ENCODE measurements at regions not wholly inside any gene's neighbourhood (a gene's known extent, or its start where the extent isn't known, plus 50 kb on each side); places are given as distances from the start of the nearest gene placed in this dataset.

DNA sequence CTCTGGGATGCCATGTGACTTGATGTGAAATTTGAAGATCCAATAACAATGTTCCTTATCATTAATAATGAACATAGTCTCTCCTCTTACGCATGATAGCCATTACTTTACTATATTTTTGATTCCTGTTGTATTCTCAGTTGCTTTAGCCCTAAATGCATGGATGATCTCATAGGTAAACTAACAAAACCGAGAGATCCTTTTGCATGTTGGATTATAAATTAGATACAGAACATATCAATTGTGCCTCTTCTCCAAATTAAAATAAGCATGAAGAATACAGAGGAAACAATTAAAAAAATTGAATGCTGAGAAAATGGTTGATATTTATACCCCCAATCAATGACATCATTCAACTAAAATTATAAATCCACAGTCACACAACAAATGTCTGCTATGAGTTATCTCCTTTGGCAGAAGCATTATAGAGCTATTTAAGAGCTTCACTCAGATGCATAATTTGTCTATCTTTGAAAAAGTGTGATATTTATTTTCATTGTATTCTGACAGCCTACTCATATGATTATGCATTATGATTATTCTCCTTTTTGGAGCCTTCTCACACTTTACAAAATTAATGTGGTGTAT, 386.4 kb upstream of the STXBP6 start:
- TF ChIP-seq SIN3A (IDR thresholded peaks at IDR 0.05; ENCODE audit: borderline replicate concordance, insufficient read depth, low read length) (no peak), FOXP2 (optimal IDR thresholded peaks at IDR 0.05; ENCODE audit: borderline replicate concordance, extremely low read depth, extremely low read length, insufficient read depth) (no peak), TAF1 (IDR thresholded peaks at IDR 0.05; ENCODE audit: borderline replicate concordance, insufficient read depth, low read length) (no peak), POLR2AphosphoS5 (IDR thresholded peaks at IDR 0.05; ENCODE audit: low read depth, low read length) (no peak)
- TF ChIP-seq, protein P1, sequence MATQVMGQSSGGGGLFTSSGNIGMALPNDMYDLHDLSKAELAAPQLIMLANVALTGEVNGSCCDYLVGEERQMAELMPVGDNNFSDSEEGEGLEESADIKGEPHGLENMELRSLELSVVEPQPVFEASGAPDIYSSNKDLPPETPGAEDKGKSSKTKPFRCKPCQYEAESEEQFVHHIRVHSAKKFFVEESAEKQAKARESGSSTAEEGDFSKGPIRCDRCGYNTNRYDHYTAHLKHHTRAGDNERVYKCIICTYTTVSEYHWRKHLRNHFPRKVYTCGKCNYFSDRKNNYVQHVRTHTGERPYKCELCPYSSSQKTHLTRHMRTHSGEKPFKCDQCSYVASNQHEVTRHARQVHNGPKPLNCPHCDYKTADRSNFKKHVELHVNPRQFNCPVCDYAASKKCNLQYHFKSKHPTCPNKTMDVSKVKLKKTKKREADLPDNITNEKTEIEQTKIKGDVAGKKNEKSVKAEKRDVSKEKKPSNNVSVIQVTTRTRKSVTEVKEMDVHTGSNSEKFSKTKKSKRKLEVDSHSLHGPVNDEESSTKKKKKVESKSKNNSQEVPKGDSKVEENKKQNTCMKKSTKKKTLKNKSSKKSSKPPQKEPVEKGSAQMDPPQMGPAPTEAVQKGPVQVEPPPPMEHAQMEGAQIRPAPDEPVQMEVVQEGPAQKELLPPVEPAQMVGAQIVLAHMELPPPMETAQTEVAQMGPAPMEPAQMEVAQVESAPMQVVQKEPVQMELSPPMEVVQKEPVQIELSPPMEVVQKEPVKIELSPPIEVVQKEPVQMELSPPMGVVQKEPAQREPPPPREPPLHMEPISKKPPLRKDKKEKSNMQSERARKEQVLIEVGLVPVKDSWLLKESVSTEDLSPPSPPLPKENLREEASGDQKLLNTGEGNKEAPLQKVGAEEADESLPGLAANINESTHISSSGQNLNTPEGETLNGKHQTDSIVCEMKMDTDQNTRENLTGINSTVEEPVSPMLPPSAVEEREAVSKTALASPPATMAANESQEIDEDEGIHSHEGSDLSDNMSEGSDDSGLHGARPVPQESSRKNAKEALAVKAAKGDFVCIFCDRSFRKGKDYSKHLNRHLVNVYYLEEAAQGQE (IDR thresholded peaks at IDR 0.05; ENCODE audit: insufficient read depth in 1 of 2, low read depth in 2 of 2, low read length in 2 of 2) = no peak

- no peak for TF ChIP-seq SIN3A (IDR thresholded peaks at IDR 0.05; ENCODE audit: borderline replicate concordance, insufficient read depth, low read length)
- no peak for TF ChIP-seq FOXP2 (optimal IDR thresholded peaks at IDR 0.05; ENCODE audit: borderline replicate concordance, extremely low read depth, extremely low read length, insufficient read depth)
- TF ChIP-seq, protein P1 (IDR thresholded peaks at IDR 0.05; ENCODE audit: insufficient read depth in 1 of 2, low read depth in 2 of 2, low read length in 2 of 2) = no peak
- TF ChIP-seq TAF1 (IDR thresholded peaks at IDR 0.05; ENCODE audit: borderline replicate concordance, insufficient read depth, low read length) = no peak
- TF ChIP-seq POLR2AphosphoS5 (IDR thresholded peaks at IDR 0.05; ENCODE audit: low read depth, low read length) = no peak
Measured at GRCh38 chr14:25431211-25432076, 381.5 kb upstream of the STXBP6 start.

GRCh38 chr14:25430808-25431207, 380.9 kb upstream of the STXBP6 start:
- no peak for TF ChIP-seq POLR2AphosphoS5 (IDR thresholded peaks at IDR 0.05; ENCODE audit: low read depth, low read length)
- TF ChIP-seq, protein P1 (IDR thresholded peaks at IDR 0.05; ENCODE audit: insufficient read depth in 1 of 2, low read depth in 2 of 2, low read length in 2 of 2) = no peak
- TF ChIP-seq TAF1 (IDR thresholded peaks at IDR 0.05; ENCODE audit: borderline replicate concordance, insufficient read depth, low read length) = no peak
- no peak for TF ChIP-seq SIN3A (IDR thresholded peaks at IDR 0.05; ENCODE audit: borderline replicate concordance, insufficient read depth, low read length)
- TF ChIP-seq FOXP2 (optimal IDR thresholded peaks at IDR 0.05; ENCODE audit: borderline replicate concordance, extremely low read depth, extremely low read length, insufficient read depth) = no peak

DNA sequence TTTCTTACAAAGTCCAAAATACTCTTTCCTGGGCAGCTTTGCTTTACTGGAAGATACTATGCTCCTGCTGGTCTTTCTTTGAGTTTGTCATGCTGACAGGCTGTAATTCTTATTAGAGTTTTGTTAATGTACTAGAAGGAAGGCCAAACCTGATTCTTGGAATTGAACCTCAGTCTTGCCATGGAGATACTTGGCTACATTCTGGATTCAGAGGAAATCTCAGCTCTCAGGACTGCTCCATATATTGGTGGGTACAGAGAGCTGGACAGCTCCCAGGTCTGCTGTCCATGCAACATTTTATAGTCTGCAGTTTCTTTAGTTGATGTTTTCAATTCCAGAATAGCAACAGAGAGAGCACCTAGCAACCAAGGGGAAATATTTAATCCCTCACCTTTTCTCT, 363.1 kb upstream of the STXBP6 start:
- no peak for TF ChIP-seq SIN3A (IDR thresholded peaks at IDR 0.05; ENCODE audit: borderline replicate concordance, insufficient read depth, low read length)
- TF ChIP-seq, protein P1 (IDR thresholded peaks at IDR 0.05; ENCODE audit: insufficient read depth in 1 of 2, low read depth in 2 of 2, low read length in 2 of 2) = 0 out of 4 replicates have a peak, but pooled peaks of 1 of the 2 experiments have one; percentile 61
